ENCODE measurements at regions not wholly inside any gene's neighbourhood (a gene's known extent, or its start where the extent isn't known, plus 50 kb on each side); places are given as distances from the start of the nearest gene placed in this dataset.

- TF ChIP-seq ZNF331 (CRISPR knock-in tag; IDR thresholded peaks at IDR 0.05; ENCODE audit: low read depth) (no peak), CTCF (conservative IDR thresholded peaks at IDR 0.05; ENCODE audit: low read depth in 2 of 2) (no peak), REST (IDR thresholded peaks at IDR 0.05; ENCODE audit: unreplicated experiment) (no peak), ZNF114 (CRISPR knock-in tag; IDR thresholded peaks at IDR 0.05) (no peak), ETS1 (IDR thresholded peaks at IDR 0.05) (no peak)
Measured at GRCh38 chr2:204268971-204269370, 276.3 kb upstream of the PARD3B start (continued).

GRCh38 chr2:204272089-204272488, 273.2 kb upstream of the PARD3B start:
- H3K36me3 Mint-ChIP-seq (ENCODE audit: low read depth): no peaks in the 10 kb centered on the region
- Histone ChIP-seq H4K20me1 (replicated peaks; ENCODE audit: insufficient read depth) (no peaks in the 10 kb centered on the region), H3K9me2 (ENCODE audit: insufficient read depth) (0 out of 2 replicates have a peak, but pooled peaks cover 12% of the 10 kb centered on the region), H3F3A (replicated peaks; ENCODE audit: low read depth) (no peaks in the 10 kb centered on the region), H3K36me3 (ENCODE audit: insufficient read depth) (no peaks in the 10 kb centered on the region), H3K4me1 (ENCODE audit: insufficient read depth) (peaks cover 36% of the 10 kb centered on the region), H2AFZ (no peak overlapping the region), H3K4me2 (peak overlapping the region; percentile 28), H3K27ac (ENCODE audit: low read depth) (peak overlapping the region; percentile 75; the same call in 1 of the 2 replicates), H3K79me2 (replicated peaks; ENCODE audit: insufficient read depth) (no peaks in the 10 kb centered on the region), H3K27me3 (ENCODE audit: insufficient read depth) (no peaks in the 10 kb centered on the region), H3K4me3 (0 out of 2 replicates have a peak overlapping the region, but pooled peaks have one; percentile 24)
- peaks cover 49% of the 10 kb centered on the region for H3K4me1 Mint-ChIP-seq
- H3K9me3 Mint-ChIP-seq: no peaks in the 10 kb centered on the region
- ATAC-seq (peak; percentile 90), DNase-seq (ENCODE audit: low spot score) (peak; percentile 59)
- 0 out of 2 replicates have a peak, but pooled peaks have one; percentile 32 for TF ChIP-seq ZNF462 (CRISPR knock-in tag; IDR thresholded peaks at IDR 0.05)
- TF ChIP-seq EZH2phosphoT487 (IDR thresholded peaks at IDR 0.05; ENCODE audit: unreplicated experiment): no peak
- peak overlapping the region; percentile 66 for H3K27ac Mint-ChIP-seq
- H3K27me3 Mint-ChIP-seq (ENCODE audit: insufficient read depth, low read depth, poor library complexity): peaks cover 9% of the 10 kb centered on the region
- peak overlapping the region; percentile 9; the same call in 1 of the 3 replicates for H3K4me3 Mint-ChIP-seq

Measured in GM23338 (cell line).